OCI-LY1 (cell line): ENCODE measurements at regions not wholly inside any gene's neighbourhood (a gene's known extent, or its start where the extent isn't known, plus 50 kb on each side); places are given as distances from the start of the nearest gene placed in this dataset.

Experiments used
- H2AFZ ChIP-seq: fragments of 200-600 bp; sonication (generic), shearing (Covaris generic); 2 replicates; pipeline ENCODE4 v1.6.0; 2014; ENCODE audit warnings: antibody characterized with exemption, mild to moderate bottlenecking, low read length
- H3F3A ChIP-seq: fragments of 200-600 bp; sonication (generic), shearing (Covaris generic); 2 replicates; pipeline ENCODE4 v1.6.0; 2014; ENCODE audit warnings: mild to moderate bottlenecking, antibody characterized with exemption, low read length, moderate library complexity; ENCODE audit not compliant: insufficient read depth
- H3K27ac ChIP-seq: fragments of 200-600 bp; sonication (generic); 2 replicates; pipeline ENCODE4 v1.5.1; 2014; ENCODE audit warnings: low read length, mixed run types, mild to moderate bottlenecking, low read depth; ENCODE audit not compliant: poor library complexity, severe bottlenecking
- H3K27me3 ChIP-seq: fragments of 200-600 bp; sonication (generic); 2 replicates; pipeline ENCODE4 v1.6.0; 2014; ENCODE audit warnings: antibody characterized with exemption, mild to moderate bottlenecking, low read length, moderate library complexity; ENCODE audit not compliant: insufficient read depth
- H3K36me3 ChIP-seq: fragments of 200-600 bp; sonication (generic); 2 replicates; pipeline ENCODE4 v1.6.1; 2014; ENCODE audit warnings: mild to moderate bottlenecking, antibody characterized with exemption, low read length, moderate library complexity, mixed read lengths; ENCODE audit not compliant: insufficient read depth
- H3K4me1 ChIP-seq: fragments of 200-600 bp; sonication (generic); 2 replicates; pipeline ENCODE4 v1.5.1; 2014; ENCODE audit warnings: mild to moderate bottlenecking, low read length, moderate library complexity; ENCODE audit not compliant: insufficient read depth, severe bottlenecking
- H3K4me2 ChIP-seq: fragments of 200-600 bp; sonication (generic), shearing (Covaris generic); 2 replicates; pipeline ENCODE4 v1.6.1; 2014; ENCODE audit warnings: low read length
- H3K4me3 ChIP-seq: fragments of 200-600 bp; sonication (generic); 2 replicates; pipeline ENCODE4 v1.5.1; 2014; ENCODE audit warnings: low read length, low read depth, mild to moderate bottlenecking, mixed read lengths; ENCODE audit not compliant: poor library complexity, severe bottlenecking
- H3K79me2 ChIP-seq: fragments of 200-600 bp; shearing (Covaris generic); 2 replicates; pipeline ENCODE4 v1.6.1; 2016; ENCODE audit warnings: mixed run types, low read length, mixed read lengths; ENCODE audit not compliant: insufficient read depth
- H3K9ac ChIP-seq: fragments of 200-600 bp; sonication (generic), shearing (Covaris generic); 2 replicates; pipeline ENCODE4 v1.6.1; 2014; ENCODE audit warnings: mild to moderate bottlenecking, low read length, mixed read lengths
- H3K9me2 ChIP-seq: fragments of 200-600 bp; sonication (generic), shearing (Covaris generic); 2 replicates; pipeline ENCODE4 v1.6.1; 2014; ENCODE audit warnings: low read depth, mild to moderate bottlenecking, low read length, mixed read lengths
- H3K9me3 ChIP-seq: fragments of 200-600 bp; shearing (Covaris generic); 2 replicates; pipeline ENCODE4 v1.6.1; 2014; ENCODE audit warnings: low read length, mixed read lengths
- H4K20me1 ChIP-seq: fragments of 200-600 bp; sonication (generic), shearing (Covaris generic); 2 replicates; pipeline ENCODE4 v1.6.0; 2016; ENCODE audit warnings: mild to moderate bottlenecking, low read length; ENCODE audit not compliant: insufficient read depth
- CTCF ChIP-seq: fragments of 200-600 bp; sonication (generic), shearing (Covaris generic); IDR thresholded peaks from 2 replicates; pipeline ENCODE4 v1.5.1; 2017; ENCODE audit warnings: mild to moderate bottlenecking, antibody characterized with exemption, low read length, moderate library complexity, mixed read lengths
- EZH2 ChIP-seq: fragments of 200-600 bp; sonication (generic), shearing (Covaris generic); IDR thresholded peaks from 2 replicates; pipeline ENCODE4 v1.8.0; 2017; ENCODE audit warnings: borderline replicate concordance, mixed run types, mild to moderate bottlenecking, antibody characterized with exemption, low read length, moderate library complexity, mixed read lengths

DNA sequence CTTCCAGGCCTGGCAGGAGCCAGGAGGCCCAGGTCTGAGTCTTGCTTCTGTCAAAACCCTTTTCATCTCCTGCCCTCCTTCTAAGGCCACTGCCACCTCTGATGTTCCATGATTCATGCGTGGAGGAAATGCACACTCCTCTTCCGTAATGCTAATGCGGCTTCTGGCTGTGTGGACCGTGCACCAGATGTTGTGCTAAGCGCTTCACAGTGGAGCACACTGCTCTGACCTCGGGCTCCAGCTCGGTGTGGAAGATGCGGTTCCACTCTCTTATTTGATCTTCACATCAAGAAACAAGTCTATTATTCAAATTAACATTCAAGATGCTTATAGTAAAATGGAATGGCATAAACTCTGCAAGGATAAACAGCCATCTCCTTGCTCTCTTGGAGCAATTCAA, 629.2 kb downstream of the UQCRFS1 start:
- no peak overlapping the region for H3K9ac ChIP-seq
- H3K4me1 ChIP-seq: peaks cover 47% of the 10 kb centered on the region
- no peak overlapping the region for H3K27ac ChIP-seq
- no peaks in the 10 kb centered on the region for H3K79me2 ChIP-seq
- H3K4me3 ChIP-seq: no peak overlapping the region
- no peaks in the 10 kb centered on the region for H3F3A ChIP-seq
- no peaks in the 10 kb centered on the region for H3K9me2 ChIP-seq
- no peak overlapping the region for H2AFZ ChIP-seq
- no peaks in the 10 kb centered on the region for H3K36me3 ChIP-seq
- H4K20me1 ChIP-seq: no peaks in the 10 kb centered on the region
- TF ChIP-seq EZH2 (no peak), CTCF (no peak)
- H3K27me3 ChIP-seq: no peaks in the 10 kb centered on the region; the same call in 1 of the 2 replicates
- no peaks in the 10 kb centered on the region for H3K9me3 ChIP-seq
- H3K4me2 ChIP-seq: no peak overlapping the region

DNA sequence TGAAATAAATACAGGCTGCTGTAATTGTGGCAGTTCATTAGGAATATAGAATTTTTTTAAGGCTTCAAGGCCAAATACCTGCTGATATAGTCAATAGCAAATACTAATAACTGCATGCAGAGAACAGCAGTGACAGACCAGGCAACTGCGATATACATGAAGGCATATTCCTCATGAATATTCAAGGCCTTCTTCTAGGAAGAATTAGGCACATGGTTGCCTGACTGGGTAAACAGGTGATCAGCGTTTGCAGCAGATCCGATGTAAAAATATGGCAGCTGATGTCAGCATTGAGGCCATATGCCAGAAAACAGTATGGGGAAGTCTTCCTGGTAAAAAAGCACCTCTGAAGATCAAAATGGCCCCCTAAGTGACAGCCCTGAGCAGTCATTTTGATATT, 629.7 kb downstream of the UQCRFS1 start:
- H3K4me3 ChIP-seq: no peak overlapping the region
- peaks cover 43% of the 10 kb centered on the region for H3K4me1 ChIP-seq
- H3K79me2 ChIP-seq: no peaks in the 10 kb centered on the region
- H3F3A ChIP-seq: no peaks in the 10 kb centered on the region
- no peak overlapping the region for H2AFZ ChIP-seq
- H3K27me3 ChIP-seq: no peaks in the 10 kb centered on the region; the same call in 1 of the 2 replicates
- H3K4me2 ChIP-seq: no peak overlapping the region
- no peak overlapping the region for H3K27ac ChIP-seq
- no peaks in the 10 kb centered on the region for H3K9me3 ChIP-seq
- no peaks in the 10 kb centered on the region for H3K36me3 ChIP-seq
- H4K20me1 ChIP-seq: no peaks in the 10 kb centered on the region
- TF ChIP-seq CTCF (no peak), EZH2 (no peak)
- H3K9ac ChIP-seq: no peak overlapping the region
- H3K9me2 ChIP-seq: no peaks in the 10 kb centered on the region

- H3K27me3 ChIP-seq: no peaks in the 10 kb centered on the region; the same call in 1 of the 2 replicates
- no peak overlapping the region for H3K9ac ChIP-seq
- peaks cover 43% of the 10 kb centered on the region for H3K4me1 ChIP-seq
- TF ChIP-seq EZH2: no peak
- TF ChIP-seq CTCF: no peak
- no peaks in the 10 kb centered on the region for H3F3A ChIP-seq
- no peaks in the 10 kb centered on the region for H3K9me3 ChIP-seq
- H2AFZ ChIP-seq: no peak overlapping the region
- H3K79me2 ChIP-seq: no peaks in the 10 kb centered on the region
- no peak overlapping the region for H3K27ac ChIP-seq
- H3K4me3 ChIP-seq: no peak overlapping the region
- H3K9me2 ChIP-seq: no peaks in the 10 kb centered on the region
- H3K4me2 ChIP-seq: no peak overlapping the region
- no peaks in the 10 kb centered on the region for H3K36me3 ChIP-seq
- H4K20me1 ChIP-seq: no peaks in the 10 kb centered on the region
Observed at GRCh38 chr19:28582796-28583195, 630.2 kb downstream of the UQCRFS1 start.
